HG03066 (cell line): ENCODE measurements at regions not wholly inside any gene's neighbourhood (a gene's known extent, or its start where the extent isn't known, plus 50 kb on each side); places are given as distances from the start of the nearest gene placed in this dataset.

Experiments used
- ATAC-seq: cut with Tn5 transposase; IDR thresholded peaks from one replicate; pipeline ENCODE4 v1.9.1; 2021; ENCODE audit warnings: low read depth; ENCODE audit not compliant: unreplicated experiment

- ATAC-seq, result no peak
Measured at GRCh38 chr13:85321734-85322133, 477.5 kb downstream of the SLITRK6 start.

GRCh38 chr13:85317781-85318180 lies 481.4 kb downstream of the SLITRK6 start:
- no peak for ATAC-seq

GRCh38 chr13:85316506-85317025 lies 482.7 kb downstream of the SLITRK6 start:
- no peak for ATAC-seq

GRCh38 chr13:85314686-85315085 lies 484.5 kb downstream of the SLITRK6 start:
- no peak for ATAC-seq

- ATAC-seq, result no peak
Measured at GRCh38 chr13:85313761-85314503, 485.3 kb downstream of the SLITRK6 start.

- ATAC-seq, result no peak
Measured at GRCh38 chr13:85312071-85312470, 487.1 kb downstream of the SLITRK6 start.

- ATAC-seq, result no peak
Measured at GRCh38 chr13:85303630-85304029, 495.6 kb downstream of the SLITRK6 start.

GRCh38 chr13:85298387-85298924 lies 500.8 kb downstream of the SLITRK6 start:
- no peak for ATAC-seq

- ATAC-seq, result no peak
Measured at GRCh38 chr13:85288698-85289097, 510.5 kb downstream of the SLITRK6 start.

- no peak for ATAC-seq
Measured at GRCh38 chr13:85287528-85287927, 511.7 kb downstream of the SLITRK6 start.

- ATAC-seq, result no peak
Measured at GRCh38 chr13:85286081-85286480, 513.1 kb downstream of the SLITRK6 start.

- ATAC-seq, result no peak
Measured at GRCh38 chr13:85284349-85284748, 514.9 kb downstream of the SLITRK6 start.

- no peak for ATAC-seq
Measured at GRCh38 chr13:85283408-85283807, 515.8 kb downstream of the SLITRK6 start.

GRCh38 chr13:85282876-85283275 lies 516.3 kb downstream of the SLITRK6 start:
- no peak for ATAC-seq

GRCh38 chr13:85278851-85279250 lies 520.4 kb downstream of the SLITRK6 start:
- no peak for ATAC-seq

- no peak for ATAC-seq
Measured at GRCh38 chr13:85277748-85278147, 521.5 kb downstream of the SLITRK6 start.

- no peak for ATAC-seq
Measured at GRCh38 chr13:85266771-85267170, 532.4 kb downstream of the SLITRK6 start.

GRCh38 chr13:85266331-85266730 lies 532.9 kb downstream of the SLITRK6 start:
- ATAC-seq, result no peak

GRCh38 chr13:85265296-85265695 lies 533.9 kb downstream of the SLITRK6 start:
- ATAC-seq, result no peak

GRCh38 chr13:85262499-85262898 lies 536.7 kb downstream of the SLITRK6 start:
- no peak for ATAC-seq

GRCh38 chr13:85261757-85262346 lies 537.4 kb downstream of the SLITRK6 start:
- no peak for ATAC-seq

GRCh38 chr13:85260896-85261295 lies 538.3 kb downstream of the SLITRK6 start:
- ATAC-seq, result no peak
